LNCaP clone FGC (cell line): ENCODE measurements at regions not wholly inside any gene's neighbourhood (a gene's known extent, or its start where the extent isn't known, plus 50 kb on each side); places are given as distances from the start of the nearest gene placed in this dataset.

Source experiments
- DNase-seq: peaks from one replicate; pipeline ENCODE4 v3.0.0-alpha.2; 2011; ENCODE audit warnings: low read depth
- H3K4me3 ChIP-seq: 2 replicates; pipeline ENCODE4 v1.5.1; 2011; ENCODE audit warnings: mild to moderate bottlenecking, low read depth, low read length, control low read depth
- CTCF ChIP-seq: IDR thresholded peaks from 2 replicates; pipeline ENCODE4 v1.5.1; 2012; ENCODE audit warnings: mild to moderate bottlenecking; ENCODE audit not compliant: control insufficient read depth, insufficient read depth; ENCODE audit errors: extremely low read depth

- TF ChIP-seq CTCF = no peak
- H3K4me3 ChIP-seq = no peak overlapping the region
- no peak for DNase-seq
Observed at GRCh38 chr4:36446275-36446674, 164.9 kb downstream of the DTHD1 start.

- no peak for DNase-seq
- no peak overlapping the region for H3K4me3 ChIP-seq
- no peak for TF ChIP-seq CTCF
Observed at GRCh38 chr4:36461344-36461743, 179.9 kb downstream of the DTHD1 start.

- H3K4me3 ChIP-seq = no peak overlapping the region
- DNase-seq = no peak
- no peak for TF ChIP-seq CTCF
Observed at GRCh38 chr4:36467670-36468069, 186.3 kb downstream of the DTHD1 start.

- no peak for TF ChIP-seq CTCF
- H3K4me3 ChIP-seq = no peak overlapping the region
- DNase-seq = no peak
Observed at GRCh38 chr4:36471903-36472302, 190.5 kb downstream of the DTHD1 start.

GRCh38 chr4:36476135-36476534 is 194.7 kb downstream of the DTHD1 start:
- no peak for TF ChIP-seq CTCF
- H3K4me3 ChIP-seq = no peak overlapping the region
- no peak for DNase-seq

- no peak overlapping the region for H3K4me3 ChIP-seq
- DNase-seq = no peak
- no peak for TF ChIP-seq CTCF
Observed at GRCh38 chr4:36477861-36478260, 196.4 kb downstream of the DTHD1 start.

- no peak overlapping the region for H3K4me3 ChIP-seq
- no peak for DNase-seq
- TF ChIP-seq CTCF = no peak
Observed at GRCh38 chr4:36485885-36486284, 204.5 kb downstream of the DTHD1 start.
